Endothelial cell of umbilical vein (primary cell): ENCODE measurements at regions not wholly inside any gene's neighbourhood (a gene's known extent, or its start where the extent isn't known, plus 50 kb on each side); places are given as distances from the start of the nearest gene placed in this dataset.

Experiments
- BruUV-seq: library from RNA; stranded (reverse); fragments of 400-500 nt; replicated peaks from 2 replicates; lab custom pipeline; 2021; lab: Mats Ljungman, UMichigan
- CTCF ChIA-PET: fragments of 300-600, 350-600 bp; sonication (Branson Sonifier 250); formaldehyde crosslinking; loops from one replicate; lab custom pipeline; 2021; ENCODE audit warnings: antibody characterized with exemption, inconsistent platforms; lab: Charles Lee
- POLR2A ChIA-PET: fragments of 300-600, 350-600 bp; sonication (Branson Sonifier 250); formaldehyde crosslinking; loops from one replicate; lab custom pipeline; 2021; ENCODE audit warnings: antibody characterized with exemption, inconsistent platforms; lab: Charles Lee
- DNase-seq: peaks from one replicate; pipeline ENCODE4 v3.0.0-alpha.2; 2011; ENCODE audit warnings: low read depth, low spot score
- FAIRE-seq: peaks from 2 replicates; lab custom pipeline; 2011; peaks lifted over from hg19 to GRCh38; lab: Jason Lieb, UNC
- H2AFZ ChIP-seq: 2 replicates; pipeline ENCODE4 v1.6.0; 2012; ENCODE audit warnings: low read depth, low read length, control low read depth, inconsistent platforms
- H3K27ac ChIP-seq: 2 replicates; pipeline ENCODE4 v1.5.1; 2011; ENCODE audit warnings: low read depth, mild to moderate bottlenecking, control low read depth, low read length, moderate library complexity; ENCODE audit not compliant: insufficient read depth
- H3K27me3 ChIP-seq, 2 experiments: 2 replicates each; pipeline versions ENCODE4 v1.6.0 to v1.6.1; 2011; ENCODE audit warnings: low read length in 2 of 2, mixed read lengths in 1 of 2; ENCODE audit not compliant: control insufficient read depth in 2 of 2, insufficient read depth in 2 of 2
- H3K36me3 ChIP-seq, 2 experiments: 2 replicates in 1 of 2; 3 replicates in 1 of 2; pipeline ENCODE4 v1.5.1; 2011; ENCODE audit warnings: low read length in 2 of 2, mild to moderate bottlenecking in 1 of 2, moderate library complexity in 1 of 2; ENCODE audit not compliant: control insufficient read depth in 2 of 2, insufficient read depth in 2 of 2; ENCODE audit errors: extremely low read depth in 1 of 2
- H3K4me1 ChIP-seq: 3 replicates; pipeline ENCODE4 v1.5.1; 2011; ENCODE audit warnings: mild to moderate bottlenecking, low read length; ENCODE audit not compliant: control insufficient read depth, insufficient read depth; ENCODE audit errors: extremely low read depth
- H3K4me2 ChIP-seq: 2 replicates; pipeline ENCODE4 v1.6.1; 2011; ENCODE audit warnings: low read length, control low read depth, mixed read lengths; ENCODE audit not compliant: insufficient read depth
- H3K4me3 ChIP-seq, 3 experiments: fragments of 200-600 bp in 1 of 3; sonication (generic), shearing (Covaris generic) in 1 of 3; replicated peaks in 1 of 3; 2 replicates each; pipeline ENCODE4 v1.5.1; 2011 to 2016; ENCODE audit warnings: control low read depth in 3 of 3, low read length in 3 of 3, mild to moderate bottlenecking in 2 of 3, inconsistent platforms in 1 of 3, low read depth in 1 of 3, moderate library complexity in 1 of 3; ENCODE audit not compliant: insufficient read depth in 1 of 3
- H3K79me2 ChIP-seq: 2 replicates; pipeline ENCODE4 v1.6.0; 2012; ENCODE audit warnings: low read length, inconsistent platforms; ENCODE audit not compliant: control insufficient read depth, insufficient read depth
- H3K9ac ChIP-seq: replicated peaks from 2 replicates; pipeline ENCODE3; 2011; ENCODE audit warnings: low read length, control low read depth; ENCODE audit not compliant: insufficient read depth; ENCODE audit errors: extremely low read depth
- H3K9me1 ChIP-seq: replicated peaks from 3 replicates; pipeline ENCODE4 v1.6.0; 2011; ENCODE audit warnings: mild to moderate bottlenecking, low read length; ENCODE audit not compliant: control insufficient read depth, insufficient read depth; ENCODE audit errors: extremely low read depth
- H3K9me3 ChIP-seq: replicated peaks from 2 replicates; pipeline ENCODE4 v1.5.1; 2012; ENCODE audit warnings: low read length, inconsistent platforms; ENCODE audit not compliant: control insufficient read depth, insufficient read depth
- H4K20me1 ChIP-seq: replicated peaks from 2 replicates; pipeline ENCODE3; 2011; ENCODE audit warnings: mild to moderate bottlenecking, low read length; ENCODE audit not compliant: control insufficient read depth, insufficient read depth; ENCODE audit errors: extremely low read depth
- CTCF ChIP-seq, 2 donors: IDR thresholded peaks; 1 replicate in 1 of 2; 2 replicates in 1 of 2; pipeline ENCODE4 v1.5.1; 2011; ENCODE audit warnings: low read length in 2 of 2, mild to moderate bottlenecking in 2 of 2, moderate library complexity in 2 of 2, control low read depth in 1 of 2, inconsistent platforms in 1 of 2, low read depth in 1 of 2; ENCODE audit not compliant: insufficient read depth in 1 of 2; ENCODE audit errors: extremely low read depth in 1 of 2
- EZH2 ChIP-seq: IDR thresholded peaks from 2 replicates; pipeline ENCODE4 v1.6.1; 2012; ENCODE audit warnings: borderline replicate concordance, low read depth, mild to moderate bottlenecking, moderate library complexity, low read length, inconsistent platforms; ENCODE audit not compliant: severe bottlenecking
- FOS ChIP-seq: IDR thresholded peaks from 2 replicates; pipeline ENCODE4 v1.6.1; 2011; ENCODE audit warnings: mild to moderate bottlenecking, low read length, moderate library complexity, borderline replicate concordance; ENCODE audit not compliant: insufficient read depth
- GATA2 ChIP-seq: IDR thresholded peaks from 2 replicates; pipeline ENCODE4 v1.7.0; 2011; ENCODE audit warnings: low read depth, mild to moderate bottlenecking, moderate library complexity, mixed read lengths, low read length; ENCODE audit not compliant: insufficient read length, insufficient read depth
- JUN ChIP-seq: IDR thresholded peaks from 2 replicates; pipeline ENCODE4 v1.6.1; 2011; ENCODE audit warnings: borderline replicate concordance, low read depth; ENCODE audit not compliant: insufficient read length, insufficient read depth
- MAX ChIP-seq: IDR thresholded peaks from 2 replicates; pipeline ENCODE4 v1.6.1; 2011; ENCODE audit not compliant: insufficient read depth, insufficient read length
- MYC ChIP-seq: IDR thresholded peaks from one replicate; pipeline ENCODE4 v1.6.1; 2011; ENCODE audit warnings: mild to moderate bottlenecking, low read depth, low read length
- POLR2A ChIP-seq: IDR thresholded peaks from 2 replicates; pipeline ENCODE4 v1.6.1; 2012; ENCODE audit warnings: low read depth, mild to moderate bottlenecking, control low read depth, low read length
- POLR2AphosphoS5 ChIP-seq: IDR thresholded peaks from 2 replicates; pipeline ENCODE4 v1.6.1; 2012; ENCODE audit warnings: low read depth, mild to moderate bottlenecking, control low read depth, low read length, moderate library complexity; ENCODE audit not compliant: insufficient read depth
- dilution Hi-C: fragments of 300-500 bp; cut with MboI; formaldehyde crosslinking; loops from one replicate; pipeline ENCODE4 v1.15.0; 2019; ENCODE audit warnings: low sequenced_read_pairs; ENCODE audit not compliant: extremely low pct_ligation_motif_present
- intact Hi-C: fragments of 100-400 bp; cut with micrococcal nuclease; formaldehyde crosslinking; loops from one replicate; pipeline ENCODE4 v1.10.0; 2022

GRCh38 chr15:91490211-91490610, 363.3 kb upstream of the SLCO3A1 start:
- no peaks in the 10 kb centered on the region for H3K79me2 ChIP-seq
- no peak overlapping the region for H2AFZ ChIP-seq
- ChIA-PET CTCF (no interaction called here), POLR2A (no interaction called here)
- H3K4me2 ChIP-seq: no peak overlapping the region
- BruUV-seq: no TSS peak
- no peaks in the 10 kb centered on the region for H3K36me3 ChIP-seq
- no peak overlapping the region for H3K27ac ChIP-seq
- H4K20me1 ChIP-seq: no peaks in the 10 kb centered on the region
- no peak overlapping the region for H3K9ac ChIP-seq
- H3K9me1 ChIP-seq: no peaks in the 10 kb centered on the region
- no peaks in the 10 kb centered on the region for H3K9me3 ChIP-seq
- no peaks in the 10 kb centered on the region for H3K27me3 ChIP-seq
- H3K4me1 ChIP-seq: no peaks in the 10 kb centered on the region
- TF ChIP-seq JUN (no peak), POLR2A (no peak), FOS (no peak), POLR2AphosphoS5 (no peak), EZH2 (no peak), MYC (no peak), CTCF (IDR thresholded peaks at IDR 0.05; ENCODE audit: extremely low read depth in 1 of 2, insufficient read depth in 1 of 2, low read depth in 1 of 2, low read length in 2 of 2) (no peak), GATA2 (no peak), MAX (no peak)
- H3K4me3 ChIP-seq: no peak overlapping the region
- dilution Hi-C loops (no loop called here), intact Hi-C loops (no loop called here)
- FAIRE-seq: no peak
- no peak for DNase-seq
